Neural cell (in vitro differentiated cells): ENCODE measurements at regions not wholly inside any gene's neighbourhood (a gene's known extent, or its start where the extent isn't known, plus 50 kb on each side); places are given as distances from the start of the nearest gene placed in this dataset.

Experiments used
- H2AFZ ChIP-seq: fragments of 200-600, 300-800 bp; sonication (generic), shearing (Covaris generic); 2 replicates; pipeline ENCODE4 v1.6.0; 2014; ENCODE audit warnings: low read depth, mild to moderate bottlenecking, antibody characterized with exemption, low read length, moderate library complexity
- H3F3A ChIP-seq: fragments of 200-600 bp; shearing (Covaris generic); 2 replicates; pipeline ENCODE4 v1.6.1; 2016; ENCODE audit warnings: mild to moderate bottlenecking, moderate library complexity, mixed read lengths, antibody characterized with exemption, low read length; ENCODE audit not compliant: insufficient read depth, poor library complexity, severe bottlenecking
- H3K27ac ChIP-seq: fragments of 200-600, 300-800 bp; sonication (generic), shearing (Covaris generic); 2 replicates; pipeline ENCODE4 v1.5.1; 2014; ENCODE audit warnings: mild to moderate bottlenecking, low read length, moderate library complexity
- H3K27me3 ChIP-seq: fragments of 300-800, 200-600 bp; sonication (generic), shearing (Covaris generic); 2 replicates; pipeline ENCODE4 v1.6.0; 2014; ENCODE audit warnings: mild to moderate bottlenecking, low read depth, low read length, moderate library complexity; ENCODE audit not compliant: insufficient read depth
- H3K36me3 ChIP-seq: fragments of 300-800, 200-600 bp; sonication (generic), shearing (Covaris generic); 2 replicates; pipeline ENCODE4 v1.5.1; 2014; ENCODE audit warnings: mild to moderate bottlenecking, antibody characterized with exemption, low read length, moderate library complexity; ENCODE audit not compliant: insufficient read depth
- H3K4me2 ChIP-seq: fragments of 300-800, 200-600 bp; sonication (generic), shearing (Covaris generic); 2 replicates; pipeline ENCODE4 v1.6.0; 2014; ENCODE audit warnings: mild to moderate bottlenecking, low read length
- H3K4me3 ChIP-seq: fragments of 300-800, 200-600 bp; sonication (generic), shearing (Covaris generic); 2 replicates; pipeline ENCODE4 v1.5.1; 2014; ENCODE audit warnings: mild to moderate bottlenecking, low read length, moderate library complexity
- H3K79me2 ChIP-seq: fragments of 200-600 bp; shearing (Covaris generic); replicated peaks from 2 replicates; pipeline ENCODE4 v1.6.0; 2014; ENCODE audit warnings: mild to moderate bottlenecking, low read length, moderate library complexity; ENCODE audit not compliant: insufficient read depth
- H3K9ac ChIP-seq: fragments of 300-800, 200-600 bp; sonication (generic), shearing (Covaris generic); 2 replicates; pipeline ENCODE4 v1.6.1; 2016; ENCODE audit warnings: mild to moderate bottlenecking, low read length, mixed read lengths
- H3K9me2 ChIP-seq: fragments of 200-600 bp; shearing (Covaris generic); 2 replicates; pipeline ENCODE4 v1.6.1; 2016; ENCODE audit warnings: mild to moderate bottlenecking, low read length, mixed read lengths; ENCODE audit not compliant: insufficient read depth
- H3K9me3 ChIP-seq: fragments of 200-600, 300-800 bp; sonication (generic), shearing (Covaris generic); 2 replicates; pipeline ENCODE4 v1.6.1; 2016; ENCODE audit warnings: mild to moderate bottlenecking, mixed run types, low read length, moderate library complexity, mixed read lengths
- H4K20me1 ChIP-seq: fragments of 200-600 bp; shearing (Covaris generic); 2 replicates; pipeline ENCODE4 v1.6.1; 2016; ENCODE audit warnings: mild to moderate bottlenecking, mixed run types; ENCODE audit not compliant: insufficient read depth
- EP300 ChIP-seq: fragments of 450-650 bp; conservative IDR thresholded peaks from 2 replicates; pipeline ENCODE4 v1.6.1; 2014; ENCODE audit warnings: antibody characterized with exemption, mild to moderate bottlenecking, moderate library complexity; ENCODE audit not compliant: poor library complexity, severe bottlenecking
- EZH2 ChIP-seq: fragments of 200-600, 300-800 bp; shearing (Covaris generic), sonication (generic); IDR thresholded peaks from 2 replicates; pipeline ENCODE4 v1.6.1; 2014; ENCODE audit warnings: antibody characterized with exemption, low read length, borderline replicate concordance, mild to moderate bottlenecking; ENCODE audit not compliant: insufficient read depth, poor library complexity, severe bottlenecking
- MXI1 ChIP-seq: fragments of 450-650 bp; conservative IDR thresholded peaks from 2 replicates; pipeline ENCODE4 v1.6.1; 2014; ENCODE audit warnings: antibody characterized with exemption, mild to moderate bottlenecking; ENCODE audit not compliant: poor library complexity, severe bottlenecking
- POLR2AphosphoS5 ChIP-seq: IDR thresholded peaks from 2 replicates; pipeline ENCODE4 v1.6.1; 2012
- RAD21 ChIP-seq: fragments of 450-650 bp; conservative IDR thresholded peaks from 2 replicates; pipeline ENCODE4 v1.6.1; 2014; ENCODE audit warnings: antibody characterized with exemption, mild to moderate bottlenecking, moderate library complexity
- SMC3 ChIP-seq: fragments of 450-650 bp; conservative IDR thresholded peaks from 2 replicates; pipeline ENCODE4 v1.6.1; 2014; ENCODE audit warnings: antibody characterized with exemption, mild to moderate bottlenecking, moderate library complexity; ENCODE audit not compliant: poor library complexity
- TAF1 ChIP-seq: IDR thresholded peaks from 2 replicates; pipeline ENCODE4 v1.6.1; 2012; ENCODE audit warnings: low read depth
- TF ChIP-seq, protein P1 (sequence below): IDR thresholded peaks from 2 replicates; pipeline ENCODE4 v1.6.1; 2012; ENCODE audit warnings: borderline replicate concordance
- TF ChIP-seq, protein P2 (sequence below): fragments of 450-650 bp; IDR thresholded peaks from 2 replicates; pipeline ENCODE4 v1.5.1; 2014; ENCODE audit warnings: antibody characterized with exemption, mild to moderate bottlenecking, moderate library complexity; ENCODE audit not compliant: poor library complexity, severe bottlenecking

DNA sequence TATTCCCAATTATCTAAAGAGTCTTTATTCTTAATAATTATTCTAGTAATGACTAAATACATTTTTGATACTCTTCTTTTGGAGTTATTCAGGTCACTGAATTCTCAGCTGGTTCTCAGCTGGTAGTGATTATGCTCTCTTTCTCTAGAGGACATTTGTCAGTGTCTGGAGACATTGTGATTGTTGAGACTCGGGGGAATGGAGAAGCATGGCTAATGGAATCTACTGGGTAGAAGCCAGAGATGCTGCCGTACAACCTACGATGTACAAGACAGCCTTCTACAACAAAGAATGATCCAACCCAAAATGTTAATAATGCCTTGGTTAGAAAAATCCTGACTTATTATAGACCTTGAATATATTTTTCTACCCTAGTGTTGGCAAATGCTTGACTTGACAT lies 149.2 kb upstream of the ANKRD50 start:
- Histone ChIP-seq H3K9me3 (no peaks in the 10 kb centered on the region), H3K79me2 (no peaks in the 10 kb centered on the region), H3K9me2 (no peaks in the 10 kb centered on the region), H3K27ac (no peak overlapping the region), H3K27me3 (no peaks in the 10 kb centered on the region), H3K4me3 (no peak overlapping the region), H3K9ac (no peak overlapping the region), H3K4me2 (no peak overlapping the region), H4K20me1 (no peaks in the 10 kb centered on the region), H3F3A (no peaks in the 10 kb centered on the region), H2AFZ (no peak overlapping the region), H3K36me3 (no peaks in the 10 kb centered on the region)
- no peak for TF ChIP-seq MXI1
- no peak for TF ChIP-seq SMC3
- no peak for TF ChIP-seq TAF1
- TF ChIP-seq EZH2 = no peak
- TF ChIP-seq, protein P1, sequence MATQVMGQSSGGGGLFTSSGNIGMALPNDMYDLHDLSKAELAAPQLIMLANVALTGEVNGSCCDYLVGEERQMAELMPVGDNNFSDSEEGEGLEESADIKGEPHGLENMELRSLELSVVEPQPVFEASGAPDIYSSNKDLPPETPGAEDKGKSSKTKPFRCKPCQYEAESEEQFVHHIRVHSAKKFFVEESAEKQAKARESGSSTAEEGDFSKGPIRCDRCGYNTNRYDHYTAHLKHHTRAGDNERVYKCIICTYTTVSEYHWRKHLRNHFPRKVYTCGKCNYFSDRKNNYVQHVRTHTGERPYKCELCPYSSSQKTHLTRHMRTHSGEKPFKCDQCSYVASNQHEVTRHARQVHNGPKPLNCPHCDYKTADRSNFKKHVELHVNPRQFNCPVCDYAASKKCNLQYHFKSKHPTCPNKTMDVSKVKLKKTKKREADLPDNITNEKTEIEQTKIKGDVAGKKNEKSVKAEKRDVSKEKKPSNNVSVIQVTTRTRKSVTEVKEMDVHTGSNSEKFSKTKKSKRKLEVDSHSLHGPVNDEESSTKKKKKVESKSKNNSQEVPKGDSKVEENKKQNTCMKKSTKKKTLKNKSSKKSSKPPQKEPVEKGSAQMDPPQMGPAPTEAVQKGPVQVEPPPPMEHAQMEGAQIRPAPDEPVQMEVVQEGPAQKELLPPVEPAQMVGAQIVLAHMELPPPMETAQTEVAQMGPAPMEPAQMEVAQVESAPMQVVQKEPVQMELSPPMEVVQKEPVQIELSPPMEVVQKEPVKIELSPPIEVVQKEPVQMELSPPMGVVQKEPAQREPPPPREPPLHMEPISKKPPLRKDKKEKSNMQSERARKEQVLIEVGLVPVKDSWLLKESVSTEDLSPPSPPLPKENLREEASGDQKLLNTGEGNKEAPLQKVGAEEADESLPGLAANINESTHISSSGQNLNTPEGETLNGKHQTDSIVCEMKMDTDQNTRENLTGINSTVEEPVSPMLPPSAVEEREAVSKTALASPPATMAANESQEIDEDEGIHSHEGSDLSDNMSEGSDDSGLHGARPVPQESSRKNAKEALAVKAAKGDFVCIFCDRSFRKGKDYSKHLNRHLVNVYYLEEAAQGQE = no peak
- TF ChIP-seq, protein P2, sequence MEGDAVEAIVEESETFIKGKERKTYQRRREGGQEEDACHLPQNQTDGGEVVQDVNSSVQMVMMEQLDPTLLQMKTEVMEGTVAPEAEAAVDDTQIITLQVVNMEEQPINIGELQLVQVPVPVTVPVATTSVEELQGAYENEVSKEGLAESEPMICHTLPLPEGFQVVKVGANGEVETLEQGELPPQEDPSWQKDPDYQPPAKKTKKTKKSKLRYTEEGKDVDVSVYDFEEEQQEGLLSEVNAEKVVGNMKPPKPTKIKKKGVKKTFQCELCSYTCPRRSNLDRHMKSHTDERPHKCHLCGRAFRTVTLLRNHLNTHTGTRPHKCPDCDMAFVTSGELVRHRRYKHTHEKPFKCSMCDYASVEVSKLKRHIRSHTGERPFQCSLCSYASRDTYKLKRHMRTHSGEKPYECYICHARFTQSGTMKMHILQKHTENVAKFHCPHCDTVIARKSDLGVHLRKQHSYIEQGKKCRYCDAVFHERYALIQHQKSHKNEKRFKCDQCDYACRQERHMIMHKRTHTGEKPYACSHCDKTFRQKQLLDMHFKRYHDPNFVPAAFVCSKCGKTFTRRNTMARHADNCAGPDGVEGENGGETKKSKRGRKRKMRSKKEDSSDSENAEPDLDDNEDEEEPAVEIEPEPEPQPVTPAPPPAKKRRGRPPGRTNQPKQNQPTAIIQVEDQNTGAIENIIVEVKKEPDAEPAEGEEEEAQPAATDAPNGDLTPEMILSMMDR = no peak
- no peak for TF ChIP-seq RAD21
- TF ChIP-seq POLR2AphosphoS5 = no peak
- no peak for TF ChIP-seq EP300

DNA sequence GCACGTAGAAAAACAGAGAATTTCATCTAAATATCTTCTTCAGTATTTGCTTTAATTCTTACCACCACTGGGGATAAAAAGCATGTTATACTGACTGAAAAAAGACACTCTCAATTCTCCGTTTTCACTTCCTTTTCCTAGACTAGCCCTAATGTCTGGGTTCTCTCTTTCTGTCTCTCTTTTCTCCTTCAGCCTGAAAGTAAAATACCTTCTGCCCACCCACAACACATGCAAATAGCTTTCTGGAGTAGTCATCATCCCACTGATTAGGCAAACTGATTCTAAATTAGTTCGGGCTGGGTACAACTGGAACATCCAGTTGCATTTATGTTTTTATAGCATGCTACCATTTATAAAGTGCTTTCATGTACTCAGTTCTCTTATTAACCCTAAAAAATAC lies 142.4 kb upstream of the ANKRD50 start:
- Histone ChIP-seq H4K20me1 (no peaks in the 10 kb centered on the region), H2AFZ (no peak overlapping the region), H3K27me3 (no peaks in the 10 kb centered on the region), H3K36me3 (no peaks in the 10 kb centered on the region), H3K9me2 (no peaks in the 10 kb centered on the region), H3F3A (no peaks in the 10 kb centered on the region), H3K79me2 (no peaks in the 10 kb centered on the region), H3K9ac (no peak overlapping the region), H3K9me3 (no peaks in the 10 kb centered on the region), H3K4me2 (no peak overlapping the region), H3K27ac (no peak overlapping the region), H3K4me3 (no peak overlapping the region)
- TF ChIP-seq, protein P2 = no peak
